K562 (cell line): ENCODE measurements at regions not wholly inside any gene's neighbourhood (a gene's known extent, or its start where the extent isn't known, plus 50 kb on each side); places are given as distances from the start of the nearest gene placed in this dataset.
A peak's percentile ranks its signal among the peaks of the same experiment; 100 is the strongest.

ENCODE experiments used
- ATAC-seq: fragments of 200-7000 bp; cut with Tn5 transposase; 3 replicates; pipeline ENCODE4 v1.9.1; 2020; ENCODE audit warnings: moderate library complexity
- BruUV-seq: library from RNA; stranded (reverse); fragments of 400-500 nt; replicated peaks from 2 replicates; lab custom pipeline; 2021; lab: Mats Ljungman, UMichigan
- CTCF ChIA-PET: fragments of 300-600 bp; formaldehyde crosslinking; extraction: SDS; loops from one replicate; lab custom pipeline; 2021; ENCODE audit warnings: low intra/inter-chr PET ratio; lab: Yijun Ruan, JAX
- POLR2A ChIA-PET: fragments of 300-600, 350-650 bp; sonication (Branson Sonifier 250); formaldehyde crosslinking; extraction: SDS; loops from one replicate; lab custom pipeline; 2021; ENCODE audit warnings: antibody characterized with exemption, inconsistent platforms; lab: Yijun Ruan, JAX
- DNase-seq, 4 experiments: peaks; one replicate each; pipeline versions ENCODE4 v3.0.0 to v3.0.0-alpha.2; 2011 to 2018; ENCODE audit warnings: low spot score in 3 of 4, mixed read lengths in 3 of 4; ENCODE audit errors: extremely low read depth in 1 of 4
- FAIRE-seq: peaks from 2 replicates; lab custom pipeline; 2011; peaks lifted over from hg19 to GRCh38; lab: Jason Lieb, UNC
- H2AFZ ChIP-seq: 2 replicates; pipeline ENCODE4 v1.6.0; 2011; ENCODE audit warnings: low read depth, low read length, control low read depth, inconsistent platforms
- H3K27ac ChIP-seq: fragments of 200-600 bp; 3 replicates; pipeline ENCODE4 v1.8.0; 2011; ENCODE audit warnings: low read depth, mild to moderate bottlenecking, control low read depth, inconsistent platforms, low read length, moderate library complexity, mixed read lengths; ENCODE audit errors: extremely low read depth
- H3K27me3 ChIP-seq, 2 experiments: fragments of 300-600 bp in 1 of 2; 2 replicates in 1 of 2; 3 replicates in 1 of 2; pipeline versions ENCODE4 v1.6.0 to v1.8.0; 2011; ENCODE audit warnings: inconsistent platforms in 2 of 2, low read length in 2 of 2, mild to moderate bottlenecking in 1 of 2, mixed read lengths in 1 of 2, moderate library complexity in 1 of 2; ENCODE audit not compliant: control insufficient read depth in 2 of 2, insufficient read depth in 2 of 2
- H3K36me3 ChIP-seq: fragments of 300-600 bp; 3 replicates; pipeline ENCODE4 v1.8.0; 2011; ENCODE audit warnings: mild to moderate bottlenecking, low read length, inconsistent platforms; ENCODE audit not compliant: control insufficient read depth, insufficient read depth
- H3K4me1 ChIP-seq, 2 experiments: fragments of 200-600 bp in 1 of 2; replicated peaks in 1 of 2; 2 replicates in 1 of 2; 3 replicates in 1 of 2; pipeline versions ENCODE4 v1.5.1 to v1.8.0; 2011; ENCODE audit warnings: inconsistent platforms in 2 of 2, low read length in 2 of 2, mild to moderate bottlenecking in 1 of 2, mixed read lengths in 1 of 2, moderate library complexity in 1 of 2; ENCODE audit not compliant: control insufficient read depth in 2 of 2, insufficient read depth in 2 of 2
- H3K4me2 ChIP-seq: 2 replicates; pipeline ENCODE4 v1.6.1; 2011; ENCODE audit warnings: low read length, control low read depth, inconsistent platforms, mixed read lengths; ENCODE audit not compliant: insufficient read depth
- H3K4me3 ChIP-seq: fragments of 200-600 bp; sonication (generic), shearing (Covaris generic); 2 replicates; pipeline ENCODE4 v1.5.1; 2016; ENCODE audit warnings: control low read depth, inconsistent platforms
- H3K79me2 ChIP-seq: fragments of 200-600 bp; 3 replicates; pipeline ENCODE4 v1.8.0; 2011; ENCODE audit warnings: low read length, inconsistent platforms; ENCODE audit not compliant: control insufficient read depth, insufficient read depth
- H3K9ac ChIP-seq, 2 experiments: 2 replicates each; pipeline versions ENCODE4 v1.6.0 to v1.6.1; 2011; ENCODE audit warnings: low read depth in 2 of 2, low read length in 2 of 2, control low read depth in 1 of 2, inconsistent platforms in 1 of 2, mild to moderate bottlenecking in 1 of 2, mixed read lengths in 1 of 2; ENCODE audit not compliant: insufficient read depth in 1 of 2
- H3K9me1 ChIP-seq: one replicate; pipeline ENCODE4 v1.6.0; 2011; ENCODE audit warnings: inconsistent platforms, mild to moderate bottlenecking, low read length, moderate library complexity; ENCODE audit not compliant: control insufficient read depth, insufficient read depth
- H3K9me3 ChIP-seq: replicated peaks from 2 replicates; pipeline ENCODE4 v1.5.1; 2011; ENCODE audit warnings: low read depth, low read length, inconsistent platforms; ENCODE audit not compliant: control insufficient read depth, insufficient read depth
- H4K20me1 ChIP-seq: replicated peaks from 2 replicates; pipeline ENCODE4 v1.6.1; 2011; ENCODE audit warnings: low read length, inconsistent platforms, mixed read lengths; ENCODE audit not compliant: control insufficient read depth, insufficient read depth
- CBFA2T3 ChIP-seq: fragments of 450-650 bp; IDR thresholded peaks from 2 replicates; pipeline ENCODE4 v1.6.1; 2017
- LEF1 ChIP-seq: fragments of 450-650 bp; IDR thresholded peaks from 2 replicates; pipeline ENCODE4 v1.6.1; 2016; ENCODE audit warnings: mild to moderate bottlenecking
- RFX1 ChIP-seq: fragments of 450-650 bp; IDR thresholded peaks from 2 replicates; pipeline ENCODE4 v1.6.1; 2016; ENCODE audit warnings: mild to moderate bottlenecking, moderate library complexity
- TAF7 ChIP-seq: fragments of 450-650 bp; IDR thresholded peaks from 2 replicates; pipeline ENCODE4 v1.6.1; 2016; ENCODE audit warnings: missing genetic modification characterization, missing compliant biosample characterization
- TCF3 ChIP-seq: sonication (generic); formaldehyde crosslinking; IDR thresholded peaks from 2 replicates; pipeline ENCODE4 v1.4.0; 2020; ENCODE audit warnings: mild to moderate bottlenecking, missing genetic modification reagents
- XRCC4 ChIP-seq: IDR thresholded peaks from one replicate; pipeline ENCODE4 v1.6.1; 2011; ENCODE audit not compliant: insufficient read depth, insufficient read length; ENCODE audit errors: extremely low read depth
- ZNF41 ChIP-seq: fragments of 250-450 bp; sonication (Bioruptor Pico); conservative IDR thresholded peaks from 2 replicates; pipeline ENCODE4 v1.4.0; 2020; ENCODE audit warnings: mild to moderate bottlenecking
- WGBS: fragments of 100-300 bp; shearing (Covaris generic); methylation state at CpG from one replicate; pipeline ENCODE4 v1.1.6; 2016; ENCODE audit warnings: low coverage, mixed read lengths; ENCODE audit not compliant: insufficient coverage; ENCODE audit errors: missing lambda C conversion rate; 5-methylcytosine and 5-hydroxymethylcytosine counted together
- in situ Hi-C: fragments of 300-500 bp; cut with MboI; formaldehyde crosslinking; loops from 4 replicates; pipeline ENCODE4 v1.15.0; 2018; ENCODE audit warnings: inconsistent platforms, mixed read lengths
- intact Hi-C: fragments of 100-400 bp; cut with micrococcal nuclease; formaldehyde crosslinking; loops from 2 replicates; pipeline ENCODE4 v1.14.2; 2022
- TF ChIP-seq, protein P1 (sequence below), 2 experiments: IDR thresholded peaks; 2 replicates each; pipeline ENCODE4 v1.6.1; 2012; ENCODE audit warnings: improper control_type of control experiment in 2 of 2, low read depth in 2 of 2, low read length in 2 of 2, borderline replicate concordance in 1 of 2
- TF ChIP-seq, protein P2 (sequence below): sonication (generic); formaldehyde crosslinking; IDR thresholded peaks from 2 replicates; pipeline ENCODE4 v1.8.1; 2023; ENCODE audit warnings: missing genetic modification reagents, mild to moderate bottlenecking, borderline replicate concordance

DNA sequence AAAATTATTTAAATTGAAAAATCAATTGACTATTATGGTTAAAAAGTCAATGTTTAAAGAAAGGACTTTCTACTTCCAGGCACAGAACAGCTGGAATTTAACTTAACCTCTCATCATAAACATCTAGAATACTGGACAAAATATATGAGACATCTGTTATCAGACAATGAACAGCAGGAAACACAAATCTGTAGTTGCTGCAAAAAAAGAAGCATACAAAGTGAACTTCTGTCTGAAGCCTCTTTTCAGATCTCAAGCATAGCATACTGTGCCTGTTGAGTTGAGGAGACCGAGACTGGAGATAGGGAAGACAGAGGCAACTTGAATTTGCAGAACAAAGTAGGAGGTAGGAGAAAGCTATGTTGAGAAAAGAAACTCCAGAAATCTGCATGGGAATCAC lies 140.0 kb upstream of the CBLB start:
- in situ Hi-C loops, result no loop called here
- ChIA-PET POLR2A (no interaction called here), CTCF (no interaction called here)
- FAIRE-seq, result no peak
- intact Hi-C loops, result loop anchor here (10.0 kb wide), 1 partner anchor 116 kb away; no protein-coding TSS in a partner anchor
- Histone ChIP-seq H3K27me3 (no peaks in the 10 kb centered on the region), H3K36me3 (no peaks in the 10 kb centered on the region), H3K4me2 (no peak overlapping the region), H3K27ac (no peak overlapping the region), H4K20me1 (no peaks in the 10 kb centered on the region), H2AFZ (no peak overlapping the region), H3K9ac (no peak overlapping the region), H3K4me1 (0 out of 5 replicates have a peak, but pooled peaks cover 0 to 4% of the 10 kb centered on the region in 2 experiments), H3K4me3 (no peak overlapping the region), H3K79me2 (no peaks in the 10 kb centered on the region), H3K9me1 (no peaks in the 10 kb centered on the region), H3K9me3 (no peaks in the 10 kb centered on the region)
- 7% methylated on average over 1 of the region's 1 CpG for WGBS
- ATAC-seq, result no peak
- no peak for TF ChIP-seq ZNF41 (CRISPR knock-in tag)
- no peak for TF ChIP-seq XRCC4
- TF ChIP-seq, protein P1, sequence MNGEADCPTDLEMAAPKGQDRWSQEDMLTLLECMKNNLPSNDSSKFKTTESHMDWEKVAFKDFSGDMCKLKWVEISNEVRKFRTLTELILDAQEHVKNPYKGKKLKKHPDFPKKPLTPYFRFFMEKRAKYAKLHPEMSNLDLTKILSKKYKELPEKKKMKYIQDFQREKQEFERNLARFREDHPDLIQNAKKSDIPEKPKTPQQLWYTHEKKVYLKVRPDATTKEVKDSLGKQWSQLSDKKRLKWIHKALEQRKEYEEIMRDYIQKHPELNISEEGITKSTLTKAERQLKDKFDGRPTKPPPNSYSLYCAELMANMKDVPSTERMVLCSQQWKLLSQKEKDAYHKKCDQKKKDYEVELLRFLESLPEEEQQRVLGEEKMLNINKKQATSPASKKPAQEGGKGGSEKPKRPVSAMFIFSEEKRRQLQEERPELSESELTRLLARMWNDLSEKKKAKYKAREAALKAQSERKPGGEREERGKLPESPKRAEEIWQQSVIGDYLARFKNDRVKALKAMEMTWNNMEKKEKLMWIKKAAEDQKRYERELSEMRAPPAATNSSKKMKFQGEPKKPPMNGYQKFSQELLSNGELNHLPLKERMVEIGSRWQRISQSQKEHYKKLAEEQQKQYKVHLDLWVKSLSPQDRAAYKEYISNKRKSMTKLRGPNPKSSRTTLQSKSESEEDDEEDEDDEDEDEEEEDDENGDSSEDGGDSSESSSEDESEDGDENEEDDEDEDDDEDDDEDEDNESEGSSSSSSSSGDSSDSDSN (IDR thresholded peaks at IDR 0.05; ENCODE audit: borderline replicate concordance in 1 of 2, low read depth in 2 of 2, low read length in 2 of 2), result no peak
- TF ChIP-seq CBFA2T3, result peak; percentile 34; the same call in 1 of the 2 replicates
- TF ChIP-seq LEF1, result no peak
- 0 out of 2 replicates have a peak, but pooled peaks have one; percentile 16 for TF ChIP-seq TCF3
- TF ChIP-seq, protein P2, sequence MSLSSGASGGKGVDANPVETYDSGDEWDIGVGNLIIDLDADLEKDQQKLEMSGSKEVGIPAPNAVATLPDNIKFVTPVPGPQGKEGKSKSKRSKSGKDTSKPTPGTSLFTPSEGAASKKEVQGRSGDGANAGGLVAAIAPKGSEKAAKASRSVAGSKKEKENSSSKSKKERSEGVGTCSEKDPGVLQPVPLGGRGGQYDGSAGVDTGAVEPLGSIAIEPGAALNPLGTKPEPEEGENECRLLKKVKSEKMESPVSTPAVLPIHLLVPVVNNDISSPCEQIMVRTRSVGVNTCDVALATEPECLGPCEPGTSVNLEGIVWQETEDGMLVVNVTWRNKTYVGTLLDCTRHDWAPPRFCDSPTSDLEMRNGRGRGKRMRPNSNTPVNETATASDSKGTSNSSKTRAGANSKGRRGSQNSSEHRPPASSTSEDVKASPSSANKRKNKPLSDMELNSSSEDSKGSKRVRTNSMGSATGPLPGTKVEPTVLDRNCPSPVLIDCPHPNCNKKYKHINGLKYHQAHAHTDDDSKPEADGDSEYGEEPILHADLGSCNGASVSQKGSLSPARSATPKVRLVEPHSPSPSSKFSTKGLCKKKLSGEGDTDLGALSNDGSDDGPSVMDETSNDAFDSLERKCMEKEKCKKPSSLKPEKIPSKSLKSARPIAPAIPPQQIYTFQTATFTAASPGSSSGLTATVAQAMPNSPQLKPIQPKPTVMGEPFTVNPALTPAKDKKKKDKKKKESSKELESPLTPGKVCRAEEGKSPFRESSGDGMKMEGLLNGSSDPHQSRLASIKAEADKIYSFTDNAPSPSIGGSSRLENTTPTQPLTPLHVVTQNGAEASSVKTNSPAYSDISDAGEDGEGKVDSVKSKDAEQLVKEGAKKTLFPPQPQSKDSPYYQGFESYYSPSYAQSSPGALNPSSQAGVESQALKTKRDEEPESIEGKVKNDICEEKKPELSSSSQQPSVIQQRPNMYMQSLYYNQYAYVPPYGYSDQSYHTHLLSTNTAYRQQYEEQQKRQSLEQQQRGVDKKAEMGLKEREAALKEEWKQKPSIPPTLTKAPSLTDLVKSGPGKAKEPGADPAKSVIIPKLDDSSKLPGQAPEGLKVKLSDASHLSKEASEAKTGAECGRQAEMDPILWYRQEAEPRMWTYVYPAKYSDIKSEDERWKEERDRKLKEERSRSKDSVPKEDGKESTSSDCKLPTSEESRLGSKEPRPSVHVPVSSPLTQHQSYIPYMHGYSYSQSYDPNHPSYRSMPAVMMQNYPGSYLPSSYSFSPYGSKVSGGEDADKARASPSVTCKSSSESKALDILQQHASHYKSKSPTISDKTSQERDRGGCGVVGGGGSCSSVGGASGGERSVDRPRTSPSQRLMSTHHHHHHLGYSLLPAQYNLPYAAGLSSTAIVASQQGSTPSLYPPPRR, result no peak
- TF ChIP-seq TAF7 (tag), result no peak
- TF ChIP-seq RFX1, result no peak
- DNase-seq, result no peak
- no TSS peak for BruUV-seq
